Stimulated activated CD4-positive, alpha-beta T cell treated with anti-CD3 and anti-CD28 coated beads, Interleukin-1b, Interleukin-23, amount 100 ng/mL, for 24 hours (primary cell): ENCODE measurements at regions not wholly inside any gene's neighbourhood (a gene's known extent, or its start where the extent isn't known, plus 50 kb on each side); places are given as distances from the start of the nearest gene placed in this dataset.
"Not testable (repeated sequence)": the region's sequence is repeated elsewhere in the genome, so short reads cannot be mapped to it uniquely, and the experiment has no call there.

Experiments
- DNase-seq, 4 experiments: peaks; one replicate each; pipeline ENCODE4 v3.0.0-alpha.2; 2020; ENCODE audit warnings: low read depth in 4 of 4, low spot score in 1 of 4

DNA sequence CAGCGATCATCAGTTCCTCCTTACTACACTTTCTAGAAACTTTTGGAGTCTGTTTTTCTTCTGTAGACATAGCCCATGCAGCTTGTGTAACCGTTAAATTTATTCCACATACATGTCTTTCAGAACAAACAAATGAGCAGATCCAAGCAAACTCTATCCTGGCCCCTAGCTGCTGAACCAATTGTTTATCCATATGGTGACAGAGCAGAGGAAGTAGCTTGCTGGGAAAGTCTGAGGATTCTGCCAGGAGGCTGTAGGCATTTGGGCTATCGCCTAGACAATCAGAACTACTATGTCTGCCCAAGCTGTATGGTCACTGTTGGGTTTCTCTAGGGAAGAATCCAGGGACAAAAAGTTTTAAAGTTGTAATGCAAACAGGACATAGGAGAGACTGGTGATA lies 343.7 kb downstream of the SPRY2 start:
- no peak for DNase-seq

DNA sequence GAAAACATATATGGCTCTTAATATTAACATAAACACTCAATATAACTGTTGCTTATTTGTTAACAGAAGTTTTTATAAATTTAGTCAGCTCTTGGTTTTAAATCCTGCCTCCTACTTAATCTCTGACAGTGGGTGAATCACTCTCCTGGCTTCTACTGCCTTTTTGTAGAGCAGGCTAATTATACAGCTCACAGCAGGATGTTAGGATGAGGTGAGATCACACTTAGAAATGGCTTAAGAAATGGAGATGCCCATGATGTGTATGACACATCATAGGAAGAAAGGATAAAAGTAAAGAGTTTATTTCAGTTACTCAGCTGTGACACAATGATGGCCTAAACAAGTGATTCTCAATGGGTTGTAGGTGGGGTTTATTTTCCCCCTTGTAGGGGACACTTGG lies 345.6 kb downstream of the SPRY2 start:
- DNase-seq: no peak

DNA sequence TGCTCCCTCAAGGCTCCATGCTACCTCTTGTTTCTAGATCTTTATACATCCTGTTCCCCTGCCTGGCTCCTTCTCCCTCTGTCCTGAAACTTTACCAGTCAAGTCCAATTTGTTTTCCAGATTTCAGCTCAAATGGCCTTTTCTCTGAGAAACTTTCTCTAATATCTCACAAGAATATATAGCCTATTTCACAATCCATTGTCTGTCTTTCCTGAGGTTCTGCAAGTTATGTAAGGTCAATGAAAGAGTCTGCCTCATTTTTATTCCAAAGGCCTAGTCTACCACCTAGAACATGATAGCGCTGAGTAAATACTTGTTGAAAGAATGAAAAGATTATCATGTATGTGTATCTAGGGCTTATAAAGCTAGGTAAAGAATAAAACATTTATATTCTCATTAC lies 348.8 kb downstream of the SPRY2 start:
- DNase-seq: no peak

DNA sequence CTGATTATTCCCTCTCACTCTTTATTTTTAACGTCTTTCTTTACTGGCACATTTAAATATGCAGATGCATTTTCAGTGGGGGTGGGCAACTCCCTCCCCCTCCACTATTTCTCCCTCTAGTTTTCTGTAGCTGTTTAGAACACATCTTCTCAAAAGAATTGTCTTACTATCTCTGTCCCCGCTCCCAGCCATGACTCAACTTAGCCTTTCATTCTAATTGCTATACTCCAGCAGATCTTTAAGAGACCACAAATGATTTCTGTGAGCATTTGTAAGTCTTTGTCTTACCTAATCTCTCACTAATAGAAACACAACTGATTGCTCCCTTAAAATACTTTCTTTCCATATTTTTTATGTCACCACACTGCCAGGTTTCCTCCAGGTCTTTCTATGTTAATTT lies 350.9 kb downstream of the SPRY2 start:
- DNase-seq: no peak

DNA sequence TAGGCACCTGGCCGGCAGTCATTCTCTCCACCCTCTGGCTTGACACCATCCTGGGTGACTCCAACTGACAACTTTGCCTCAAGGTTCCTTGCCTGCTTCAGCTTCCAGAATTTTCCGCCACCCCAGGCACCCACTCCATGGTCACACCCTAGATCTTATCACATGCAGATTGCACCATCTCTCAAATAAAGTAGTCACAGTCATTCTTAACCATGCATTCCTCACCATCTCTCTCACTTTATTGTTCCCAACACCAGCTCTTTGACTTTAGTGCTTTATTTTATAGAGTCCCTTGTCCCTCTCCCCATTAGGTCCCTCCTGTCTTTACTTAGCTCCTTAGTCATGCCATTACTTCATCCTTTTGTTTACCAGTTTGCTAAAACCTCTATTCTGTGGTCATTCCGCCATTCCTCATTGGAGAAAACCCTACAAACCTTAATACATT lies 351.7 kb downstream of the SPRY2 start:
- DNase-seq: no peak

DNA sequence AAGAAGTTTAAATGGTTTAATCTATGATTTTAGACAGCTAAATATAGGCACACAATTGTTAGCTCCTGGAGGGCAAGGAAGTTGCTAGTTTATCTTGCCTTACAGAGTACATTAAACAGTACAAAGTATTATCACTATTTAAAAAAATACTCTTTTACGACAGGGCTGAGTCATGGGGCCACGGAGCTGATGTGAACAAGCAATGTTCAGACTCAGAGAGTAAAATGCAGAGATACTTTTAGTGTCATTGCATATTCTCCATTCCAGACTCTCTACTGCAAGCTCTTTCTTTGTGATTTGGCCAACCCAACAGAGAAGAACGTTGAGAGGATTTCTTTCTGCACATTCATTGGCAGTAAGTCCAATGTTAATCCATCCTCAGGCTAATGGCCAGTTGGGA lies 352.4 kb downstream of the SPRY2 start:
- no peak for DNase-seq

DNA sequence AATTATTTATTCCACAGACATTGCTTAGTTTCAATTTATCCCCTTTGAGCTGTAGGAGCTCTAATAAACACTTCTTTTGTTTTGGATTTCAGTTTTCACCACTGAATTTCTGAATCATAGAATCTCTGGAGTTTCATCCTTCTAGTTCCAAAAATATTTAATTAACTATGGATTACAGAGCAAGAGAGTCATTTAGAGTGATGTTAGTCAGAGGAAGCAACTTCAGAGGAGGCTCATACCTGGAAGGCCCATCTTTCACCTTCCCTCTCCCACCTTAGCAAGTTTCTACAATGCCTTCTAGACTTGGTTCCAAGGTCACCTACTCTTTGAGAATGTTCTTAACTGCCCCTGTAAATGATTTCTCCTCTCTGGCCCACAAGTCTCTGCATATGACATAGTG lies 353.2 kb downstream of the SPRY2 start:
- DNase-seq: no peak

DNA sequence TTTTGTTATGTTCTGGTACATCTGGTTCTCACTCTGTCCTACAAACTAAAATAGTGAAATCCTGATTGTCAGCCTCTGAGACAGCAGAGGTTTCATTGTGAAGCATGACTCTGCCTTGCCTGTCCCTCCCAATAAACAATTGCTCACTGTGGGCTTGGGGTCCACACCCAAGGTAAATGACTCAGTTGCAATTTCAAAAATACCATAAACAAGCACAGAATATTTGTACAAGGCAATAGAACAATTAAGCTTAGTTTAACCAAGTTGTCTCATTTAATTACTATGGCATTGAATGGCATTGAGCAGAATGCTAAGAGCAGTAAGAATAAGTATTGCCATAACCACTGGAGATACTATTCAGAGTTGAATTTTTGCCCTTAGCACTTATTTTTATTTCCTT lies 353.6 kb downstream of the SPRY2 start:
- no peak for DNase-seq

DNA sequence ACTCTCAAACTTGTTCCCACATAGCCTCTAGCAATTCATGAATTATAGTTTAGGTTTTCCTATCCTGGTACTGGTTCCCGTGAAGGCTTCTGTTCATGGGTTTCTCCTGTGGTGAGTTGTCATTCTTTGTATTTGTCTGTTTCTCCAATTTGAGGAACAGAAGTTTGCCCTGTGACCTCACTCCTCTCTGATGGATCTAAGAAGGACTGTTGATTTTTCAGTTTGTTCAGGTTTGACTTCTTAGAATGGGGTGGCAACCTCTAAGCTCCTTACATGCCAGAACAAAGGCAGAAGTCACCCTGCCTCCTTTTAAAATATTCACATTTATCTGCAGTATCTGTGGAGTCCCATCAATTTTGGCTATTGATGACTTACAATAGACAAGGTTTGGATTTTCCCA lies 354.0 kb downstream of the SPRY2 start:
- DNase-seq: no peak

DNA sequence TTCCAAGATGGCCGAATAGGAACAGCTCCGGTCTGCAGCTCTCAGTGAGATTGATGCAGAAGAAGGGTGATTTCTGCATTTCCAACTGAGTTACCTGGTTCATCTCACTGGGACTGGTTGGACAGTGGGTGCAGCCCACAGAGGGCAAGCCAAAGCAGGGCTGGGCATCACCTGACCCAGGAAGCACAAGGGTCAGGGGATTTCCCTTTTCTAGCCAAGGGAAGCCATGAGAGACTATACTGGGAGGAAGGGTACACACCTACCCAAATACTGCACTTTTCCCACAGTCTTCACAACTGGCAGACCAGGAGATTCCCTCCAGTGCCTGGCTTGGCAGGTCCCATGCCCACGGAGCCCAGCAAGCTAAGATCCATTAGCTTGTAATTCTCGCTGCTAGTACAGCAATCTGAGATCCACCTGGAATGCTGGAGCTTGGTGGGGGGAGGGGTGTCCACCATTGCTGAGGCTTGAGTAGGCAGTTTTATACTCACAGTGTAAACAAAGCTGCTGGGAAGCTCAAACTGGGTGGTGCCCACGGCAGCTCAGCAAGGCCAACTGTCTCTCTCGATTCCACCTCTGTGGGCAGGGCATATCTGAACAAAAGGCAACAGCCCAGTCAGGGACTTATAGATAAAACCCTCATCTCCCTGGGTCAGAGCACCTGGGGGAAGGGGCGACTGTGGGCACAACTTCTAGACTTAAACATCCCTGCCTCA lies 365.8 kb downstream of the SPRY2 start:
- DNase-seq: not testable (repeated sequence)

DNA sequence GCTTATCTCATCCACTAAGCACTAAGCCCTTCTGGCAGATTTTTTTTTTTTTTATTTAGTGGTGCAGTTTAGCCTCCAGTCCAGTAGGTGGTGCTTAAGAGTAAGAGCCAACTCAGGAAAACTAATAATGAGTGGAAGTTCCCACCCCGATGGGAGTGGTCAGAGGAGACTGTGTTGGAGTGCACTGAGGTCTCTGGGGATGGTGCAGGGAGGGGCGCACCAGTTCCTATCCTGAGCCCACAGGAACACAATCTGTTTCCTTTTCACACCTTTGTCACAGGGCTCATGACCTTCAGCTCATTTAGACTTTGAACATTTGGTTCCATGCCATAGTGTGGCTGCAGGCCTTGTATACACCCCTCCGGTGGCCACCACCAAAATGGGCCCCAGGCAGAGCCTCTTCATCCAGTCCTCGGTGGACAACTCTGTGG lies 367.4 kb downstream of the SPRY2 start:
- DNase-seq: no peak

DNA sequence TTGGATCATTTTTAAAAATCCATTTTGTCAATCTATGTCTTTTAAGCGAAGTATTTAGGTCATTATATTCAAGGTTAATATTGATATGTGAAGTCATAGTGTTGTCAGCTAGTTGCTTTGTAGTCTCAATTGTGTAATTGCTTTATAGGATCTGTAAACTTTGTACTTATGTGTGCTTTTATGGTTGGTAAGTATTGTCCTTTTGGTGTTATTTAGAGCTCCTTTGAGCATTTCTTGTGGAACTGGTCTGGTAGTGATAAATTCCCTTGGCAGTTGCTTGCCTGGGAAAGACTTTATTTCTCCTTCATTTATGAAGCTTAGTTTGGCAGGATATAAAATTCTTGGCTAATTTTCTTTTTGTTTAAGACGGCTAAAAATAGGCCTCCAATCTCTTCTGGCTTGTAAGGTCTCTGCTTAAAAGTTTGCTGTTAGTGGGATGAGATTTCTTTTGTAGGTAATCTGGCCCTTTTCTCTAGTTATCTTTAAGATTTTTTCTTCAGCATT lies 368.8 kb downstream of the SPRY2 start:
- DNase-seq: no peak

DNA sequence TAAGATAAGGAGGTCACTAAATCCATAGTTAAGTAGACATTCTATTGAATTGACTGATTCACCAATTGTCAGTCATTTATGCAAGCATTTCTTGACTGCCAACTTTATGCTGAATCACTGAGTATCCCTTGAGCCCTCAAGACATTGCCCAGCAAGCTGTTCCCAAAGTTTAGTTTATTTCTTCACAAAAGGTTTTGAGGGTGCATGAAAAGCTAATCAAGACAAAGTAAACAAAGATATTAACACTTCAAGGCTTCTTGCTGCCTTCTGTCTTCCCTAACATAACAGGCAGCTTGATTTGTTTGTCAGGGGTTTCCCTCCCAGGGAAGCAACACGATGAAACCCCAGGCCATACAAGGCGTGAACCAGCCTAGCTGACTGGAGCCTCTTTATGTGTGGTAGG lies 374.4 kb downstream of the SPRY2 start:
- no peak for DNase-seq

DNA sequence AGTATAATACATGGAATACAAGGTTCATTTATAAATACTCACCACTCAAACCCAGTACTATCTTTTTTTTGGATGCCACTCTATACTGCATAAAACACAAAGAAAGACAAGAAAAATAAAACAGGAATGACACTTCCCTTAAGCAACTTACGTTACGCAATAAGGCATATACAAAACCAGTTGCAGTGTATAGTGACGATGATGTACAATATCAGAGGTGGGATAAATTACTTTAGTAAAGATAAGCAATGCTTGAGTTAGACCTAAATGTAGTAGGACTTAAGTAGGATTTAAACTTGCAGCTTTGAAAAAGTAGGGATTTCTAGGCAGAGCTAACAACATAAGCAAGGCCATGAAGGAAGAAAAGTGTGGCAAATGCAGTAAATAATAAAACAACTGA lies 374.9 kb downstream of the SPRY2 start:
- no peak for DNase-seq

DNA sequence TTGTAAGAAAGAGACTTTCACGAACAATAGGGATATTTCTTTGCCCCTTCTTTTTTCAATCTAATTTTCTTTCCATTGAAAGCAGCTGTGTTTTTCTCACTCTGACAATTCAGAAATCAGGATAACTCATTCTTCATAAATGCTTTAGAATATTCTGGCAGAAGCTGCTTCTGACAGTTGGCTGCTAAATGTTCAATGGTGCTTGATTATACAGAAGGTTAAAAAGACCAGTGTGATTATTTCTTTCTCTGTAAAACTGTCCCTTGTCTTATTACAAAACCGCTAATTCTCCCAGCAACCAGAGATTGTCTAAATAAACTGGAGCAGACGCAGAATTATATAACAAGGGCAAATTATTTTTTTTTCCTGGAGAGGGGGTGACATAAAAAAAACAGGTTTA lies 394.4 kb downstream of the SPRY2 start:
- DNase-seq: no peak

DNA sequence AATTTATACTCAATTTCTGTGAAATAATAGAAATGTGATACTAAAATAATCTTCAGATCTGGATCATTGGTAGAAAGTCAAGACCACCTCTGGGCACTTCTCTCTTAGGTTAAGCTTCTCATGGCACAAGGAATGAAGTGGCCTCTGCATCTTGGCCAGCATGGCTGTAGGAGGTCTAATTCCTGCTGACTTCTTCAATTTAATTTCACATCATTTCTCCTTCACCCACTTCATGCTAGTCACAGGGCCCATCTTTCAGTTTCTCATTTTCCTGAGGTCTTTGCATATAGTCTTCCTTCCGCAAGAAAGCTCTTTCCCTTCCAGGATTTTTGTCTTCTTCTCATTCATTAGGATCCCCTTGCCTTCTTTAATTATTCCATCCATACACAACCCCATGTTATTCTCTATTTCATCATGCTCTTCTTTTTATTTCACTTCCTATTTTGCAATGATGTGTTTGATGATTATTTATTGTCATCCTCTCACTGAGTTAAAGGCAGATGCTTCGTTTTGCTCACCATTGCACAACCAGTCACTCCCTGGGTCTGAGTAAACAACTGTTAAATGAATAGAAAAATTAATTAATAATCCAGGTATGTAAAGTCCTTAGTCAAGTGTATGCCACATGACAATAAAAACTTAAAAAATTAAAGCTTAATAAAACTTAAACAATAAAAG lies 397.4 kb downstream of the SPRY2 start:
- DNase-seq: no peak

DNA sequence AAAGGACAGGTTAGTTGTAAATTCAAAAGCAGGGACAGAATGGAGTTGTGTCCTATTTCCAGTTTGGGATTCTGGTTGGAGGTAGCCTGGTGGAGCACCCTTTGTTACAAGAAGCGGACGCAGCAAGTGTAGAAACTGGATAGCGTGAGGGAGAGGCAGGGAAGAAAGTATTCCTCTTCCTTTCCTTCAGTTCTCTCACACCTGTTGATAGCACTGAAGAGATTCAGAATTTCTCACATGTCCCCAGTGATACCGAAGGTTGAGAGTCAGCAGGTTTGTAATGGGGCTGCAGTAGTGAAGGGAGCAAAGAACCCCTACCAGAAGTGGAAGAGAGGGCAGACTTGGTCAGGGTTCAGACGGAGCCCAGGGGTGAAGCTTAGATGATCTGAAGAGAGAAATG lies 399.2 kb downstream of the SPRY2 start:
- DNase-seq: no peak

DNA sequence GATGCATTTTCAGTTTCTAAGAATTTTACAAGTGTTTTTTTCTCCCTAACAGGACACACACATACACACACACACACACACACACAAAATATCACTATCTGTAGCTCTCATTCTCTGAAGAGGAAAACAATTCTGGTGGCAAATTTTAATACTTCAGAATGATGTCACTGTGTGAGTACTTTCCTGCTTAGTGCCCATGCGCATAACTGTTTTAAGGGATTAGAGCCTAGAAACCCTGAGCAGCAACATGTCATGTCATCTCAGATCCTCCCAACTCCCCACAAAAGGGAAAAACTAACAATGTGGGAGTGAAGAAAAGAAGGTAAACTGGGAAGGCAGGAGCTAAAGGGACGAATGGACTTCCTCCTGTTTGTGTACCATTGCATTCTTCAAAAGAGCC lies 401.2 kb downstream of the SPRY2 start:
- no peak for DNase-seq

DNA sequence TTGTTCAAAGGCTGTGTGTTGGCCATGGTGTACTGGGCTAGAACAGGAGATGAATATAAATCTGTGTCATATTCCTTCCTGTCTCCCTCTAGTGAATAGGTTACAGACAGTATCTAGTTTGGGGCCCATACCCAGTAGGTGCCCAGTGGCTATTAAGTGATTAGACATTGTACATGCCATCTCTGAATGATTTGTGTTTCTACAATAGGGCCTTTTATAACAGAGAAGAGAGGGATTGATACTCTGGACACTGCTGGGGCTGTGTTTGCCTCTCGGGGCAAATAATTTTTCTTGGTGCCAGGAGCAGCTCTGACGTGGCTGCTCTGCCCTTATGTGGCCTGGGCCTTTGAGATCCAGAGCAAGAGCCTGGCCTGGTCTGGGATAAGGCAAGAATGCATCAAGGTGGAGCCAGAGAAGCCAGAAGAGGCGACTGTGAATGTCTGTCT lies 403.1 kb downstream of the SPRY2 start:
- DNase-seq: no peak

DNA sequence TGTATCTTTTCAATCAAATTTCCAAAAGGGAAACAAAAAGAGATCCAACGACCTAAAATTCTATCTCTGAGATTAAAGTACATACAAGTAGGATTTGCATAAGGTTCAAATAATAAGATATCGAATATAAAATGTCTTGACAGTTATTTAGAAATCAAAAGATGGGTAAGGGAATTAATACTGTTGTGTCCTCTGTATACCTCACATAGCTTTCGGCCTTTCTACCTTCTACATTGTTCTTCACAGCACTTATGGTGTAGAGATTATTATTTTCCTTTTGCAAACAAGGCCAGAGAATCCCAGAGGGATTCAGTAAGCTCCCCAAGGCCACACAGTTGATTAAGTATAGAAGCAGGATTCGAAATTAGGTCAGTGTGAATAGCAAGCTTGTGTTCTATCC lies 403.6 kb downstream of the SPRY2 start:
- no peak for DNase-seq

DNA sequence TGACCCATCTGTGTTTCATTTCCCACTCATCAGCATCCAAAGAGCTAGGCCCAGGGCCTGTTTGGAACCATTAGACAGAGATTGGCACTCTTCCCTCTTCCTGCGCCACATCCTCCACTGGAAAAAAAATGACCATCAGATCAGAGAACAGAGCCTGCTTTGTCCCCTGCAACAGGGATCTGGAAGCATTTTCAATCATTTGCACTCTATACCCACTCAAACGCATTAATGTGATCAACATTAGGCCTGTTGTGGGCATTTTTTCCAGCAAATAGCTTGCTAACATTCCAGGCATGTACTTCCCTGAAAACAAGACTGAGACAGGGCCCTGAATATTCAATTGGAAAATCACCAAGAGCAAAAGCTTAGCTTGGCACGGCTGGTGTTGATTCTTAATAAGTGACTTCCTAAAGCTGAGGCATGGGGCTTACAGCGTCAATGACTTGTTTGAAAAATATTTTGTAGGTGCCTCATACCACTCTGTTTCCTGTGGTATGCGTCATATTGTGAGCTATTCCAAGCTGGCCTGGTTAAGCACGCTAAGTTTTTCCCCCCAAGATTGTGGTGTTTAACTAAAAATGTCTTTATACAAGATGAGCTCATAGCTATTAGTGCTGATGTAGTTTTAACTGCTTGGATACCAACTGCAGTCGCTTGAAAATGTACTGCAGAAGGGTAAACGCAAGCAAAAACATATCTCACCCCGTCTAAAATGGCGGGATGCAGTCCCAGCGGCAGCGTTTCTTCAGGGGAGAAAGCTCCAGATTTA lies 404.4 kb downstream of the SPRY2 start:
- no peak for DNase-seq

DNA sequence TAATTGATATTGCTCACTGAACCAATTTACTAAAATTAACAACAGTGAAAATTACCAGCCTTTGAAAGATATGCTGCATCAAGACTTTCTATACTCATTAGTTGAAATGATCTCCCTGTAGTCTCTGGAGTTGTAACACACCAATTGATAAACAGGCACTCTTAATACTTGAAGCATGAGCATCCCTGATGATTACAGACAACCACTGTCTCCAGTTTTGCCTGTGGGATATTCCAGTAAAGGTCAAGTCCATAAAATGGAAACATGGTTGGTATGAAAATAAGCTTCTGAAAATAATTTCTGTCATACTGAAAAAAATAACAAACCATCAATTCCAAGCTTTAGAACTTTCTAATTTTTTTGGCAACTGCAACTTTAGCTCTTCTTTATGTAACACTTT lies 405.8 kb downstream of the SPRY2 start:
- no peak for DNase-seq
